Peyer's patch (tissue), 4 donors: ENCODE measurements at regions not wholly inside any gene's neighbourhood (a gene's known extent, or its start where the extent isn't known, plus 50 kb on each side); places are given as distances from the start of the nearest gene placed in this dataset.

Experiments
- DNase-seq, 3 donors: peaks; one replicate each; pipeline ENCODE4 v3.0.0-alpha.2; 2017 to 2019
- H3K27ac ChIP-seq, 4 donors: fragments of 200-600 bp; sonication (generic); one replicate each; pipeline ENCODE4 v1.5.1; 2016 to 2019
- H3K27me3 ChIP-seq, 2 donors: fragments of 200-600 bp; sonication (generic); one replicate each; pipeline ENCODE4 v1.5.1; 2019
- H3K36me3 ChIP-seq, 3 donors: fragments of 200-600 bp; sonication (generic); one replicate each; pipeline ENCODE4 v1.5.1; 2016 to 2019
- H3K4me1 ChIP-seq, 4 donors: fragments of 200-600 bp; sonication (generic); one replicate each; pipeline ENCODE4 v1.5.1; 2016 to 2019
- H3K4me3 ChIP-seq, 4 donors: fragments of 200-600 bp; sonication (generic); 1 replicate in 3 of 4; 2 replicates in 1 of 4; pipeline ENCODE4 v1.5.1; 2016 to 2019; ENCODE audit warnings: mild to moderate bottlenecking in 1 of 4
- H3K9me3 ChIP-seq, 4 donors: fragments of 200-600 bp; sonication (generic); one replicate each; pipeline ENCODE4 v1.5.1; 2016 to 2019; ENCODE audit warnings: mild to moderate bottlenecking in 1 of 4
- CTCF ChIP-seq, 6 experiments: fragments of 450-650 bp in 4 of 6; fragments of 200-600 bp in 2 of 6; sonication (generic) in 1 of 6; IDR thresholded peaks; one replicate each; pipeline ENCODE4 v1.5.1; 2017 to 2019; ENCODE audit warnings: antibody characterized with exemption in 6 of 6, mild to moderate bottlenecking in 3 of 6, moderate library complexity in 1 of 6
- POLR2A ChIP-seq, 2 donors: fragments of 450-650 bp; IDR thresholded peaks; one replicate each; pipeline ENCODE4 v1.5.1; 2017; ENCODE audit warnings: antibody characterized with exemption in 2 of 2, mild to moderate bottlenecking in 2 of 2, moderate library complexity in 2 of 2

- H3K27ac ChIP-seq = no peak overlapping the region
- DNase-seq = no peak
- H3K9me3 ChIP-seq = no peaks in the 10 kb centered on the region
- no peak overlapping the region for H3K4me3 ChIP-seq
- TF ChIP-seq POLR2A (IDR thresholded peaks at IDR 0.05) = no peak
- no peak for TF ChIP-seq CTCF (IDR thresholded peaks at IDR 0.05)
- H3K36me3 ChIP-seq = no peaks in the 10 kb centered on the region
- H3K27me3 ChIP-seq = no peaks in the 10 kb centered on the region
- peaks cover 0 to 8% (median 0%) of the 10 kb centered on the region in 4 donors for H3K4me1 ChIP-seq
These were observed 105.8 kb downstream of the TNFSF18 start for GRCh38 chr1:172944931-172945330.

GRCh38 chr1:172946814-172947507 is 103.8 kb downstream of the TNFSF18 start:
- Histone ChIP-seq H3K9me3 (no peaks in the 10 kb centered on the region), H3K4me1 (no peaks in the 10 kb centered on the region), H3K4me3 (no peak overlapping the region), H3K36me3 (no peaks in the 10 kb centered on the region), H3K27me3 (no peaks in the 10 kb centered on the region), H3K27ac (no peak overlapping the region)
- no peak for TF ChIP-seq CTCF (IDR thresholded peaks at IDR 0.05)
- no peak for TF ChIP-seq POLR2A (IDR thresholded peaks at IDR 0.05)
- no peak for DNase-seq

GRCh38 chr1:172948457-172948856 is 102.3 kb downstream of the TNFSF18 start:
- no peak overlapping the region for H3K27ac ChIP-seq
- no peak for DNase-seq
- H3K27me3 ChIP-seq = no peaks in the 10 kb centered on the region
- no peaks in the 10 kb centered on the region for H3K4me1 ChIP-seq
- H3K4me3 ChIP-seq = no peak overlapping the region
- H3K36me3 ChIP-seq = no peaks in the 10 kb centered on the region
- H3K9me3 ChIP-seq = no peaks in the 10 kb centered on the region
- no peak for TF ChIP-seq CTCF (IDR thresholded peaks at IDR 0.05)
- TF ChIP-seq POLR2A (IDR thresholded peaks at IDR 0.05) = no peak

GRCh38 chr1:172949096-172949495 is 101.6 kb downstream of the TNFSF18 start:
- no peak overlapping the region for H3K27ac ChIP-seq
- TF ChIP-seq POLR2A (IDR thresholded peaks at IDR 0.05) (no peak), CTCF (IDR thresholded peaks at IDR 0.05) (no peak)
- H3K27me3 ChIP-seq = no peaks in the 10 kb centered on the region
- no peaks in the 10 kb centered on the region for H3K4me1 ChIP-seq
- no peak overlapping the region for H3K4me3 ChIP-seq
- H3K36me3 ChIP-seq = no peaks in the 10 kb centered on the region
- no peak for DNase-seq
- no peaks in the 10 kb centered on the region for H3K9me3 ChIP-seq

GRCh38 chr1:172950528-172950927 is 100.2 kb downstream of the TNFSF18 start:
- Histone ChIP-seq H3K27me3 (no peaks in the 10 kb centered on the region), H3K27ac (no peak overlapping the region), H3K36me3 (no peaks in the 10 kb centered on the region), H3K4me3 (no peak overlapping the region), H3K9me3 (no peaks in the 10 kb centered on the region), H3K4me1 (no peaks in the 10 kb centered on the region)
- DNase-seq = no peak
- TF ChIP-seq POLR2A (IDR thresholded peaks at IDR 0.05) (no peak), CTCF (IDR thresholded peaks at IDR 0.05) (no peak)
